ENCODE measurements at regions not wholly inside any gene's neighbourhood (a gene's known extent, or its start where the extent isn't known, plus 50 kb on each side); places are given as distances from the start of the nearest gene placed in this dataset.

GRCh38 chr7:25988640-25989039 lies 163.4 kb upstream of the NFE2L3 start:
- no peaks in the 10 kb centered on the region for H3K79me2 ChIP-seq (ENCODE audit: low read depth)
- H3K4me2 ChIP-seq = no peak overlapping the region
- no TSS peak for BruUV-seq (replicated peaks)
- H3F3A ChIP-seq (ENCODE audit: insufficient read depth, low read depth) = no peaks in the 10 kb centered on the region
- no peaks in the 10 kb centered on the region for H3K9me2 ChIP-seq (ENCODE audit: insufficient read depth)
- H3K36me3 ChIP-seq (ENCODE audit: low read depth) = no peaks in the 10 kb centered on the region
- H3K27me3 ChIP-seq (ENCODE audit: insufficient read depth, low read depth) = no peaks in the 10 kb centered on the region
- no peak overlapping the region for H3K27ac ChIP-seq
- H3K9me3 ChIP-seq (ENCODE audit: insufficient read depth, low read depth) = no peaks in the 10 kb centered on the region
- no peaks in the 10 kb centered on the region for H3K4me1 ChIP-seq (replicated peaks; ENCODE audit: insufficient read depth)
- H4K20me1 ChIP-seq (ENCODE audit: insufficient read depth) = no peaks in the 10 kb centered on the region; the same call in 1 of the 2 replicates
- CTCF ChIA-PET = no interaction called here
- no peak overlapping the region for H2AFZ ChIP-seq
- TF ChIP-seq EZH2 (IDR thresholded peaks at IDR 0.05; ENCODE audit: low read depth) (no peak), CTCF (conservative IDR thresholded peaks at IDR 0.05) (no peak)
- DNase-seq = no peak
- POLR2A ChIA-PET (ENCODE audit: unreplicated experiment) = no interaction called here
- H3K4me3 ChIP-seq = no peak overlapping the region
- intact Hi-C loops (cut with micrococcal nuclease; ENCODE audit: unreplicated experiment) = no loop called here

GRCh38 chr7:25989140-25989705 lies 162.8 kb upstream of the NFE2L3 start:
- BruUV-seq (replicated peaks) = no TSS peak

GRCh38 chr7:25994433-25994994 lies 157.5 kb upstream of the NFE2L3 start:
- Histone ChIP-seq H3K27ac (no peak overlapping the region), H3K4me1 (replicated peaks; ENCODE audit: insufficient read depth) (no peaks in the 10 kb centered on the region), H2AFZ (no peak overlapping the region), H3K4me3 (no peak overlapping the region), H3K36me3 (ENCODE audit: low read depth) (no peaks in the 10 kb centered on the region), H3K9me2 (ENCODE audit: insufficient read depth) (no peaks in the 10 kb centered on the region), H3K27me3 (ENCODE audit: insufficient read depth, low read depth) (no peaks in the 10 kb centered on the region), H3F3A (ENCODE audit: insufficient read depth, low read depth) (no peaks in the 10 kb centered on the region), H3K9me3 (ENCODE audit: insufficient read depth, low read depth) (no peaks in the 10 kb centered on the region), H3K79me2 (ENCODE audit: low read depth) (no peaks in the 10 kb centered on the region), H4K20me1 (ENCODE audit: insufficient read depth) (no peaks in the 10 kb centered on the region), H3K4me2 (no peak overlapping the region)
- intact Hi-C loops (cut with micrococcal nuclease; ENCODE audit: unreplicated experiment) = no loop called here
- ChIA-PET CTCF (no interaction called here), POLR2A (ENCODE audit: unreplicated experiment) (no interaction called here)
- TF ChIP-seq EZH2 (IDR thresholded peaks at IDR 0.05; ENCODE audit: low read depth) = no peak
- no peak for TF ChIP-seq CTCF (conservative IDR thresholded peaks at IDR 0.05)
- BruUV-seq (replicated peaks) = no TSS peak
- no peak for DNase-seq

More at GRCh38 chr7:25989140-25989705, 162.8 kb upstream of the NFE2L3 start:
- intact Hi-C loops (cut with micrococcal nuclease; ENCODE audit: unreplicated experiment) = no loop called here
- H3K4me1 ChIP-seq (replicated peaks; ENCODE audit: insufficient read depth) = no peaks in the 10 kb centered on the region
- no peaks in the 10 kb centered on the region; the same call in 1 of the 2 replicates for H4K20me1 ChIP-seq (ENCODE audit: insufficient read depth)
- no peak overlapping the region for H2AFZ ChIP-seq
- no peaks in the 10 kb centered on the region for H3K27me3 ChIP-seq (ENCODE audit: insufficient read depth, low read depth)
- no peaks in the 10 kb centered on the region for H3K9me3 ChIP-seq (ENCODE audit: insufficient read depth, low read depth)
- no peak overlapping the region for H3K4me3 ChIP-seq
- POLR2A ChIA-PET (ENCODE audit: unreplicated experiment) = no interaction called here
- CTCF ChIA-PET = no interaction called here
- no peaks in the 10 kb centered on the region for H3F3A ChIP-seq (ENCODE audit: insufficient read depth, low read depth)
- H3K4me2 ChIP-seq = no peak overlapping the region
- no peaks in the 10 kb centered on the region for H3K79me2 ChIP-seq (ENCODE audit: low read depth)
- H3K27ac ChIP-seq = no peak overlapping the region
- H3K9me2 ChIP-seq (ENCODE audit: insufficient read depth) = no peaks in the 10 kb centered on the region
- TF ChIP-seq CTCF (conservative IDR thresholded peaks at IDR 0.05) = no peak
- no peak for TF ChIP-seq EZH2 (IDR thresholded peaks at IDR 0.05; ENCODE audit: low read depth)
- DNase-seq = no peak
- no peaks in the 10 kb centered on the region for H3K36me3 ChIP-seq (ENCODE audit: low read depth)
